ENCODE measurements at regions not wholly inside any gene's neighbourhood (a gene's known extent, or its start where the extent isn't known, plus 50 kb on each side); places are given as distances from the start of the nearest gene placed in this dataset.

GRCh38 chr2:153218851-153219250, 259.7 kb downstream of the RPRM start:
- H3K27me3 Mint-ChIP-seq: peaks cover 6% of the 10 kb centered on the region
- no peak overlapping the region for H3K4me3 Mint-ChIP-seq
- DNase-seq (no peak), ATAC-seq (no peak)
- H3K4me1 Mint-ChIP-seq: no peaks in the 10 kb centered on the region
- H3K9me3 ChIP-seq (ENCODE audit: control insufficient read depth, low read length, poor library complexity, severe bottlenecking): peaks cover 3% of the 10 kb centered on the region
- H3K36me3 Mint-ChIP-seq (ENCODE audit: low read depth): peaks cover 2% of the 10 kb centered on the region
- H3K27ac Mint-ChIP-seq: no peak overlapping the region

GRCh38 chr2:153214337-153214736, 264.2 kb downstream of the RPRM start:
- no peak overlapping the region for H3K27ac Mint-ChIP-seq
- ATAC-seq: no peak
- no peak overlapping the region for H3K4me3 Mint-ChIP-seq
- no peaks in the 10 kb centered on the region for H3K9me3 ChIP-seq (ENCODE audit: control insufficient read depth, low read length, poor library complexity, severe bottlenecking)
- DNase-seq: no peak
- no peaks in the 10 kb centered on the region for H3K27me3 Mint-ChIP-seq
- H3K4me1 Mint-ChIP-seq: no peaks in the 10 kb centered on the region
- H3K36me3 Mint-ChIP-seq (ENCODE audit: low read depth): peaks cover 2% of the 10 kb centered on the region

GRCh38 chr2:153213022-153213421, 265.5 kb downstream of the RPRM start:
- Mint-ChIP-seq H3K4me3 (no peak overlapping the region), H3K4me1 (no peaks in the 10 kb centered on the region), H3K27me3 (no peaks in the 10 kb centered on the region), H3K36me3 (ENCODE audit: low read depth) (peaks cover 2% of the 10 kb centered on the region), H3K27ac (no peak overlapping the region)
- DNase-seq (no peak), ATAC-seq (no peak)
- no peaks in the 10 kb centered on the region for H3K9me3 ChIP-seq (ENCODE audit: control insufficient read depth, low read length, poor library complexity, severe bottlenecking)

GRCh38 chr2:153197402-153198386, 280.9 kb downstream of the RPRM start:
- no peaks in the 10 kb centered on the region for H3K36me3 Mint-ChIP-seq (ENCODE audit: low read depth)
- no peak overlapping the region for H3K27ac Mint-ChIP-seq
- no peak for ATAC-seq
- DNase-seq: no peak
- H3K4me3 Mint-ChIP-seq: no peak overlapping the region
- no peaks in the 10 kb centered on the region for H3K9me3 ChIP-seq (ENCODE audit: control insufficient read depth, low read length, poor library complexity, severe bottlenecking)
- no peaks in the 10 kb centered on the region for H3K27me3 Mint-ChIP-seq
- H3K4me1 Mint-ChIP-seq: no peaks in the 10 kb centered on the region

GRCh38 chr2:153196378-153197058, 282.0 kb downstream of the RPRM start:
- Mint-ChIP-seq H3K27ac (no peak overlapping the region), H3K36me3 (ENCODE audit: low read depth) (no peaks in the 10 kb centered on the region), H3K27me3 (no peaks in the 10 kb centered on the region), H3K4me3 (no peak overlapping the region), H3K4me1 (no peaks in the 10 kb centered on the region)
- ATAC-seq (no peak), DNase-seq (no peak)
- no peaks in the 10 kb centered on the region for H3K9me3 ChIP-seq (ENCODE audit: control insufficient read depth, low read length, poor library complexity, severe bottlenecking)

- H3K4me1 Mint-ChIP-seq: no peaks in the 10 kb centered on the region
- H3K4me3 Mint-ChIP-seq: no peak overlapping the region
- H3K9me3 ChIP-seq (ENCODE audit: control insufficient read depth, low read length, poor library complexity, severe bottlenecking): no peaks in the 10 kb centered on the region
- DNase-seq: no peak
- H3K36me3 Mint-ChIP-seq (ENCODE audit: low read depth): no peaks in the 10 kb centered on the region
- ATAC-seq: no peak
- no peaks in the 10 kb centered on the region for H3K27me3 Mint-ChIP-seq
- H3K27ac Mint-ChIP-seq: no peak overlapping the region
These were observed 283.2 kb downstream of the RPRM start for GRCh38 chr2:153195342-153195741.

GRCh38 chr2:153189091-153189888, 289.3 kb downstream of the RPRM start:
- Mint-ChIP-seq H3K27ac (no peak overlapping the region), H3K4me3 (no peak overlapping the region), H3K27me3 (no peaks in the 10 kb centered on the region), H3K36me3 (ENCODE audit: low read depth) (no peaks in the 10 kb centered on the region), H3K4me1 (no peaks in the 10 kb centered on the region)
- DNase-seq (no peak), ATAC-seq (no peak)
- peaks cover 3% of the 10 kb centered on the region for H3K9me3 ChIP-seq (ENCODE audit: control insufficient read depth, low read length, poor library complexity, severe bottlenecking)

DNA sequence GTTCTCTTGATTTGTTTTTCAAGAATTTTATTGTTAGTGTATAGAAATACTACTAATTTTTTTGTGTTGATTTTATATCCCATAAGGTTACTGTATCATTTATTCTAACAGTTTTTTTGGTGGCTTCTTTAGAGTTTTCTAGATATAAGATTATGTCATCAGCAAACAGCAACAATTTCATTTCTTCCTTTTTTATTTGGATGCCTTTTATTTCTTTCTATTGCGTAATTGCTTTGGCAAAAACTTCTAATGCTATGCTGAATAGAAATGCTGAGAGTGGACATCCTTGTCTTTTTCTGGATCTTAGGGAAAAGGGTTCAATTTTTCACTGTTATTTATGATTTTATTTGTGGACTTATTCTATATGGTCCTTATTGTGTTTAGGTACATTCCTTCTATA, 298.8 kb downstream of the RPRM start:
- H3K9me3 ChIP-seq (ENCODE audit: control insufficient read depth, low read length, poor library complexity, severe bottlenecking): no peaks in the 10 kb centered on the region
- Mint-ChIP-seq H3K27ac (no peak overlapping the region), H3K36me3 (ENCODE audit: low read depth) (no peaks in the 10 kb centered on the region), H3K4me3 (no peak overlapping the region), H3K4me1 (no peaks in the 10 kb centered on the region), H3K27me3 (no peaks in the 10 kb centered on the region)
- DNase-seq (no peak), ATAC-seq (no peak)

- H3K36me3 Mint-ChIP-seq (ENCODE audit: low read depth): no peaks in the 10 kb centered on the region
- H3K4me1 Mint-ChIP-seq: no peaks in the 10 kb centered on the region
- DNase-seq (no peak), ATAC-seq (no peak)
- no peak overlapping the region for H3K27ac Mint-ChIP-seq
- H3K27me3 Mint-ChIP-seq: no peaks in the 10 kb centered on the region
- no peak overlapping the region for H3K4me3 Mint-ChIP-seq
- H3K9me3 ChIP-seq (ENCODE audit: control insufficient read depth, low read length, poor library complexity, severe bottlenecking): no peaks in the 10 kb centered on the region
These were observed 309.0 kb downstream of the RPRM start for GRCh38 chr2:153169609-153170008.

GRCh38 chr2:153165021-153165420, 313.5 kb downstream of the RPRM start:
- DNase-seq (no peak), ATAC-seq (no peak)
- H3K36me3 Mint-ChIP-seq (ENCODE audit: low read depth): no peaks in the 10 kb centered on the region
- H3K4me1 Mint-ChIP-seq: no peaks in the 10 kb centered on the region
- no peak overlapping the region for H3K27ac Mint-ChIP-seq
- peaks cover 2% of the 10 kb centered on the region for H3K9me3 ChIP-seq (ENCODE audit: control insufficient read depth, low read length, poor library complexity, severe bottlenecking)
- H3K4me3 Mint-ChIP-seq: no peak overlapping the region
- H3K27me3 Mint-ChIP-seq: peaks cover 5% of the 10 kb centered on the region

DNA sequence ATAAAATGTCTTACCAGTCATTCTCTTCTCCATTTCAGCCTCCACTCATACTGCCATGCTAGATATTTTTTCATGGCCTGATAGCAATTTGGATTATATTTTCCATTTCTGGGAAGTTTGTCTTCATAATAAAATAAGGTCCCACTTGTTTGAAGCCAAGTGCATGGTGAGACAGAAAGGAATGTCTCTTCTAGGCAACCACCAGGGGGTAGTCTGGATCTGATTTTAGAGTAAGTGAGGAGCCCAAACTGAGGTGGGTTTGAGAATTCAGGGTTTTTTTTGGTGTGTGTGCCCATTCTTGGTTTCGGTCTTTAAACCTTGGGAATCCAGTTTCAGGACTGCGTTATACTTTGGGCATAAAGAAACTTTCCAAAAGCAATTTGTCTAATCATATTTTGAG, 315.5 kb downstream of the RPRM start:
- H3K9me3 ChIP-seq (ENCODE audit: control insufficient read depth, low read length, poor library complexity, severe bottlenecking): peaks cover 2% of the 10 kb centered on the region
- Mint-ChIP-seq H3K27me3 (peaks cover 5% of the 10 kb centered on the region), H3K36me3 (ENCODE audit: low read depth) (no peaks in the 10 kb centered on the region), H3K4me3 (no peak overlapping the region), H3K27ac (no peak overlapping the region), H3K4me1 (no peaks in the 10 kb centered on the region)
- DNase-seq (no peak), ATAC-seq (no peak)

DNA sequence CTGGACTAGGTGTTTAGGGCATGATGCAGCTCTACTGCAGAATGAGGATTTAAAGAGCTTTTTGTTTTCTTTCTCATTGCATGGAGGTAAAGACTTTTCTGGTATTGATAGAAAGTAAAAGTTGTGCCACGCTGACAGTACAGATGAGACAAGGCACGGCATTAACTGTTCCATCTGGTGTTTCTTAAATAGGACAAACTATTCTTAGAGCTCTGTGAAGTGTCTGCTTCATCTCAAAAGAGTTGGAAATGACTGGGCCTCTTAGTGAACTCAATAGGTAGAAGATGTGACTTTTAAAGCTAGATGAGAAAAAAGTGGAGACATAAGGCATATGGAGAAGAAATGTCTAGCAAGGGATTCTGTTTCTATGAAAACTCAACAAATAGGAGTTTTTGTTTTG, 321.8 kb downstream of the RPRM start:
- DNase-seq (no peak), ATAC-seq (no peak)
- Mint-ChIP-seq H3K27me3 (peaks cover 5% of the 10 kb centered on the region), H3K36me3 (ENCODE audit: low read depth) (no peaks in the 10 kb centered on the region), H3K4me3 (no peak overlapping the region), H3K4me1 (no peaks in the 10 kb centered on the region), H3K27ac (no peak overlapping the region)
- peaks cover 2% of the 10 kb centered on the region for H3K9me3 ChIP-seq (ENCODE audit: control insufficient read depth, low read length, poor library complexity, severe bottlenecking)

GRCh38 chr2:153152036-153152435, 326.5 kb downstream of the RPRM start:
- no peak for DNase-seq
- no peaks in the 10 kb centered on the region for H3K9me3 ChIP-seq (ENCODE audit: control insufficient read depth, low read length, poor library complexity, severe bottlenecking)
- H3K27ac Mint-ChIP-seq: no peak overlapping the region
- H3K36me3 Mint-ChIP-seq (ENCODE audit: low read depth): no peaks in the 10 kb centered on the region
- no peak overlapping the region for H3K4me3 Mint-ChIP-seq
- H3K27me3 Mint-ChIP-seq: no peaks in the 10 kb centered on the region
- H3K4me1 Mint-ChIP-seq: no peaks in the 10 kb centered on the region
- no peak for ATAC-seq

Data from T-helper 17 cell (primary cell).